ENCODE measurements at regions not wholly inside any gene's neighbourhood (a gene's known extent, or its start where the extent isn't known, plus 50 kb on each side); places are given as distances from the start of the nearest gene placed in this dataset.

DNA sequence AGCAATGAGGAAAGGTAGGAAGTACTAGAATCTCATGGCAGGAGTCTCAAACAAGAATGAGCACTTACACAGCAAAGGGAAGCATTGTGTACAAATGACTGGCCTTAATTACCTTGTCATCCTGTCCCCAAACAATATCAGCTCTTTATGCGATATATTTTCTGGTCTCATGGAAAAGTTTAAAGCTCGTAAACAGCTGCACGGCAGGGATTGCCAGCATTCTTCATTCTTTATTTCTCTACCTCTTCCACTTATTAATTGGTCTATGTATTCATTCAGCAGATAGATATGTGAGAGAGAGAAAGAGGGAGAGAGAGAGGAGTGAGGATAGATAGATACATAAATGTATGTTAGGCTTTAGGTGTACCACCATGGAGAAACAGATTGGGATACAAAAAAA lies 155.8 kb upstream of the FAT4 start:
- H3K4me1 ChIP-seq (ENCODE audit: control insufficient read depth in 3 of 3, insufficient read depth in 3 of 3, low read length in 3 of 3): no peaks in the 10 kb centered on the region
- no peaks in the 10 kb centered on the region for H3K36me3 ChIP-seq (ENCODE audit: control insufficient read depth in 3 of 3, insufficient read depth in 3 of 3, low read length in 3 of 3)
- H3K9me3 ChIP-seq (ENCODE audit: control insufficient read depth in 3 of 3, low read length in 3 of 3): no peaks in the 10 kb centered on the region
- no peak overlapping the region for H3K9ac ChIP-seq (ENCODE audit: low read depth in 1 of 3, low read length in 3 of 3)
- no peak overlapping the region for H3K4me3 ChIP-seq (ENCODE audit: low read length in 3 of 3)
- H3K27ac ChIP-seq (ENCODE audit: low read depth, low read length): no peak overlapping the region
- H3K27me3 ChIP-seq (ENCODE audit: control insufficient read depth in 3 of 3, insufficient read depth in 3 of 3, low read length in 3 of 3): no peaks in the 10 kb centered on the region

DNA sequence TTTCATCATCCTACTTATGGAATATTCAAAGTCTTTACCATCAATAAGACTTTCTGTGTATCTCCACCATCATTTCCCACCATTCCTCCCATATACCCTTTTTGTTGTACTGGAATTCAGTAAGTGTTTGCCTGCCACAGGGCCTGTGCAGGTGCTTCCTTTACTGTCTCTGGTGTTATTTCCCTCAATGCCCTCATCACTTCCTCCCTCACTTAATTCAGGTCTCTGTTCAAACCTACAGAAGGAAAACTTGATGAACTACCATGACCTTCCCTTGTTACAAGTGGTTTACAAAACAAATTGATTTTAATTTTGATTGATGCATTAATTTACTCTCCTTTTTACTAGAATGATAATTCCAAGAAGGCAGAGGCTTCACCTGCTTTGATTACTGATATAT lies 159.5 kb upstream of the FAT4 start:
- Histone ChIP-seq H3K27me3 (ENCODE audit: control insufficient read depth in 3 of 3, insufficient read depth in 3 of 3, low read length in 3 of 3) (no peaks in the 10 kb centered on the region), H3K4me1 (ENCODE audit: control insufficient read depth in 3 of 3, insufficient read depth in 3 of 3, low read length in 3 of 3) (no peaks in the 10 kb centered on the region), H3K27ac (ENCODE audit: low read depth, low read length) (no peak overlapping the region), H3K9ac (ENCODE audit: low read depth in 1 of 3, low read length in 3 of 3) (no peak overlapping the region), H3K4me3 (ENCODE audit: low read length in 3 of 3) (no peak overlapping the region), H3K36me3 (ENCODE audit: control insufficient read depth in 3 of 3, insufficient read depth in 3 of 3, low read length in 3 of 3) (no peaks in the 10 kb centered on the region), H3K9me3 (ENCODE audit: control insufficient read depth in 3 of 3, low read length in 3 of 3) (no peaks in the 10 kb centered on the region)

DNA sequence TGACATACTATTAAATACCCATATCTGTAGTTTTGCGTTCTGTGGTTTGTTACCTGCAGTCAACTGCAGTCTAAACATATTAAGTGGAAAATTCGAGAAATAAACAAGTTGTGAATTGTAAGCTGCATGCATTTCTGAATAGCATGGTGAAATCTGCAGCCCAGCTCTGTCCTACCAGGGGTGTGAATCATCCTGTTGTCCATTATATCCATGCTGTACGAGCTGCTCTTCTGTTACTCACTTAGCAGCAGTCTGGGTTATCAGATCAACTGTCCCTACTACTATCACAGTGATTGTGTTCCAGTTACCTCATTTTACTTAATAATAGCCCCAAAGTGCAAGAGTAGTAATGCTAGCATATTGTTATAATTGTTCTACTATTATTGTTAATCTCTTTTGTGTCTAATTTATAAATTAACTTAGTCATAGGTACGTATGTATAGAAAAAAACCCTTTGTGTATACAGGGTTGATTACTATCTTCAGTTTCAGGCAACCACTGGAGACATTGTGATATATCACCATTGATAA lies 173.7 kb upstream of the FAT4 start:
- Histone ChIP-seq H3K27ac (ENCODE audit: low read depth, low read length) (no peak overlapping the region), H3K4me1 (ENCODE audit: control insufficient read depth in 3 of 3, insufficient read depth in 3 of 3, low read length in 3 of 3) (peaks cover 0 to 4% (median 0%) of the 10 kb centered on the region in 3 donors), H3K36me3 (ENCODE audit: control insufficient read depth in 3 of 3, insufficient read depth in 3 of 3, low read length in 3 of 3) (no peaks in the 10 kb centered on the region), H3K9me3 (ENCODE audit: control insufficient read depth in 3 of 3, low read length in 3 of 3) (no peaks in the 10 kb centered on the region), H3K9ac (ENCODE audit: low read depth in 1 of 3, low read length in 3 of 3) (no peak overlapping the region), H3K4me3 (ENCODE audit: low read length in 3 of 3) (no peak overlapping the region), H3K27me3 (ENCODE audit: control insufficient read depth in 3 of 3, insufficient read depth in 3 of 3, low read length in 3 of 3) (no peaks in the 10 kb centered on the region)

DNA sequence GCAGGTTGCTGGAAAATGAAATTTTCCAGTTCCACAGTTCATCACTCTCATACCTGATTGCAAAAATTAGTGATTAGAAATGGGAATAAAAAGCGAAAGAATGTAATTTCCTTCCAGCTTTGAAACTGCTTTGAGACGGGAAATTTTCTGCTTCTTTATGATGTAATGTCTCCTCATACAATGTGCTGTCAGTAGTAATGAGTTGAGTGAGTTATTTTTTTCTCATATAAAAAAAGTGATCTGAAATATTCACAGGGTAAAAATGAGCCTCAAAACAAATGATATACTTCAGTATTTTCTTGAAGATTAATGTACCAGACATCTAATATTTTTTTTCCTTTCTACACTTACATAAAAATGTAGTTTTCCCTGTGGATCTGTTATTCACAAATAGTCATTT lies 179.1 kb upstream of the FAT4 start:
- Histone ChIP-seq H3K4me1 (ENCODE audit: control insufficient read depth in 3 of 3, insufficient read depth in 3 of 3, low read length in 3 of 3) (peaks cover 0 to under 1% (median 0%) of the 10 kb centered on the region in 3 donors), H3K27ac (ENCODE audit: low read depth, low read length) (no peak overlapping the region), H3K27me3 (ENCODE audit: control insufficient read depth in 3 of 3, insufficient read depth in 3 of 3, low read length in 3 of 3) (no peaks in the 10 kb centered on the region), H3K9ac (ENCODE audit: low read depth in 1 of 3, low read length in 3 of 3) (no peak overlapping the region), H3K9me3 (ENCODE audit: control insufficient read depth in 3 of 3, low read length in 3 of 3) (no peaks in the 10 kb centered on the region), H3K36me3 (ENCODE audit: control insufficient read depth in 3 of 3, insufficient read depth in 3 of 3, low read length in 3 of 3) (no peaks in the 10 kb centered on the region), H3K4me3 (ENCODE audit: low read length in 3 of 3) (no peak overlapping the region)

DNA sequence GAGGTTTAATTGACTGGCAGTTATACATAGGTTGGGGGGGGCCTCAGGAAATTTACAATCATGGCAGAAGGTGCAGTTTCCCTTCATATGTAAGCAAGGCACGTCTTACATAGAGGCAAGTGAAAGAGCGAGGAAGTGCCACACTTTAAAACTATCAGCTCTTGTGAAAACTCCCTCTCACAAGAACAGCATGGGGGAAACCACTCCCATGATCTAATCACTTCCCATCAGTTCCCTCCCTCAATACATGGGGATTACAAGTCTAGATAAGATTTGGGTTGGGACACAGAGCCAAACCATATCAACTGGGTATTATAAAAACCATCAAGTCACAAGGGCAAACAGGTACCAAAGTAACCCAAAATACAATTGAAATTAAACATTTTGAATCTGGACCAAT lies 182.0 kb upstream of the FAT4 start:
- no peak overlapping the region for H3K4me3 ChIP-seq (ENCODE audit: low read length in 3 of 3)
- H3K9me3 ChIP-seq (ENCODE audit: control insufficient read depth in 3 of 3, low read length in 3 of 3): no peaks in the 10 kb centered on the region
- no peak overlapping the region for H3K9ac ChIP-seq (ENCODE audit: low read depth in 1 of 3, low read length in 3 of 3)
- no peaks in the 10 kb centered on the region for H3K36me3 ChIP-seq (ENCODE audit: control insufficient read depth in 3 of 3, insufficient read depth in 3 of 3, low read length in 3 of 3)
- H3K4me1 ChIP-seq (ENCODE audit: control insufficient read depth in 3 of 3, insufficient read depth in 3 of 3, low read length in 3 of 3): no peaks in the 10 kb centered on the region
- no peak overlapping the region for H3K27ac ChIP-seq (ENCODE audit: low read depth, low read length)
- H3K27me3 ChIP-seq (ENCODE audit: control insufficient read depth in 3 of 3, insufficient read depth in 3 of 3, low read length in 3 of 3): no peaks in the 10 kb centered on the region

DNA sequence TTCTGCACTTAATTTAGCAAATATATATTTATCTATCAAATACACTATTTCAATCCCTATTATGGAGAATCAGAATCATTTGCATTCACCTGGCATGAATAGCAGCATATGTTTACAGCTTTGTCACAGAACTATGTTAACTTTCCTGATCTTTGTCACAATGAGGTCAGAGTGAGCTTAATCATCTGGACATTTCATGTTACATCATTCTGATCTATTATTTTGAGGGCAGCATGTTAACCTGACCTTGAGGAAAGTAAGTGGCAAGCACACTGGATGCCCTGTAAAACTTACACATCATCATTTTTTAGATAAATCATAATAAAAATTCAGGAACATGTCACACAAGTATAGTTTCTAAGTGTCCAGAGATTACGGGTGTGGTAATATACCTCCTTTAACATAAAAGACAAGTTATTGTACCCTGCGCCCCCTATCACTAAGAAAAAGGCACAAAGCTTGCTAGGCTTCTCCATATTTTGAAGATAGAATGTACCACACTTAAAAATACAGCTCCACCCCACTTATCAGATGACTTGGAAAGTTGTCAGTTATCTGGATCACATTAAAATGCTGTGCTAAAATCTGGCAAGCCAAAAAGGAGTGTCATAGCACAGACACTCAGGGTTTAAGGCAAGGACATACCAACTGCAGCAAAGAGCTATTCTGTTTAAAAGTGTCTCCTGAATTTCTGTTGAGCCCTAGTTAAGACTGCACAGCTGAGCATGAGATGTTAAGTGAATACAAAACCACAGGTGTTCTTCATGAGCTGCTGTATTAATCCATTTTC lies 182.7 kb upstream of the FAT4 start:
- Histone ChIP-seq H3K27me3 (ENCODE audit: control insufficient read depth in 3 of 3, insufficient read depth in 3 of 3, low read length in 3 of 3) (no peaks in the 10 kb centered on the region), H3K9ac (ENCODE audit: low read depth in 1 of 3, low read length in 3 of 3) (no peak overlapping the region), H3K4me3 (ENCODE audit: low read length in 3 of 3) (no peak overlapping the region), H3K27ac (ENCODE audit: low read depth, low read length) (no peak overlapping the region), H3K9me3 (ENCODE audit: control insufficient read depth in 3 of 3, low read length in 3 of 3) (no peaks in the 10 kb centered on the region), H3K4me1 (ENCODE audit: control insufficient read depth in 3 of 3, insufficient read depth in 3 of 3, low read length in 3 of 3) (no peaks in the 10 kb centered on the region), H3K36me3 (ENCODE audit: control insufficient read depth in 3 of 3, insufficient read depth in 3 of 3, low read length in 3 of 3) (no peaks in the 10 kb centered on the region)

DNA sequence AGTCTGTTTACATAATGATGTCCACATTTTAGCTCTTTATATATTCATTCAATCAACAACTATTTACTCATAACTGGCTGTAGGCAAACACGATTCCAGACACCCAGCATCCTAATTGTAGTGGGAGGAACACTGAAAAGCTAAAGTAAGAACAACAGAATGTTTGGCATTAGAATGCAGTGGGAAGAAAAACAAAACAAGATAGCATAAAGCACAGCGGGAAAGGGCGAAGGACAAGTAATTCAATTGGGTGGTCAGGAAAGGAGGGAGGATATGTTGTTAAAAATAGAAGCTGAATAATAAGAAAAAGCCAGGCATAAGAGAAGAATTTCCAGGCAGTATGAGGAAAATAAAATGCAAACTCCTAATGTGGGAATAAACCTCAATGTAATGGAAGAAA lies 189.5 kb upstream of the FAT4 start:
- Histone ChIP-seq H3K36me3 (ENCODE audit: control insufficient read depth in 3 of 3, insufficient read depth in 3 of 3, low read length in 3 of 3) (no peaks in the 10 kb centered on the region), H3K4me3 (ENCODE audit: low read length in 3 of 3) (no peak overlapping the region), H3K27ac (ENCODE audit: low read depth, low read length) (peak overlapping the region; percentile 3), H3K4me1 (ENCODE audit: control insufficient read depth in 3 of 3, insufficient read depth in 3 of 3, low read length in 3 of 3) (no peaks in the 10 kb centered on the region), H3K9ac (ENCODE audit: low read depth in 1 of 3, low read length in 3 of 3) (no peak overlapping the region), H3K9me3 (ENCODE audit: control insufficient read depth in 3 of 3, low read length in 3 of 3) (no peaks in the 10 kb centered on the region), H3K27me3 (ENCODE audit: control insufficient read depth in 3 of 3, insufficient read depth in 3 of 3, low read length in 3 of 3) (no peaks in the 10 kb centered on the region)

DNA sequence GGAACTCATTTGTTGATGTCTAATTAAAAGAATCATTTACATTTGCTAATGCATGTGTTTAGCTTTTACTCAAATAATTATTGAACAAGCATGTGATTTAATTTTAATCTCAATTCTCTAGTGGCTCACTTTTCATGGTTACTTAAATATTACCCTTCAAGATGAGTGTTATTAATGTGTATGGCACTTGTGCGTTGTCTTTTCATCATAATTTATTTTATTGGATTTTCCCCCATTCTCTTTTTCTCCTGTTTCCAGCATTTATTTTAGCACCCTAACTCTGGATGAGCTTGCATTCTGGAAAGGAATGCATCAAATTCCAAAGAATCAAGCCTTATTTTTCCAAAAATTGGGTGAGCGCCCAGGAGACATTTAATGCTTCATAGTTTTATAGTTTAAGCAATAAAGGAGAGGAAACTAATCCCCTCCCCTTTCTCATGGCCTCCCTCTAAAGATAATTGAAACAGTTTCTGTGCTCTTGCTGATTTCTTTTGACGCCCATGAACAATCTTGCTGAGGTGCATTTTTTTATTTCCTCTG lies 191.1 kb upstream of the FAT4 start:
- Histone ChIP-seq H3K36me3 (ENCODE audit: control insufficient read depth in 3 of 3, insufficient read depth in 3 of 3, low read length in 3 of 3) (no peaks in the 10 kb centered on the region), H3K4me1 (ENCODE audit: control insufficient read depth in 3 of 3, insufficient read depth in 3 of 3, low read length in 3 of 3) (no peaks in the 10 kb centered on the region), H3K27me3 (ENCODE audit: control insufficient read depth in 3 of 3, insufficient read depth in 3 of 3, low read length in 3 of 3) (no peaks in the 10 kb centered on the region), H3K27ac (ENCODE audit: low read depth, low read length) (no peak overlapping the region), H3K9me3 (ENCODE audit: control insufficient read depth in 3 of 3, low read length in 3 of 3) (no peaks in the 10 kb centered on the region), H3K4me3 (ENCODE audit: low read length in 3 of 3) (no peak overlapping the region), H3K9ac (ENCODE audit: low read depth in 1 of 3, low read length in 3 of 3) (no peak overlapping the region)

DNA sequence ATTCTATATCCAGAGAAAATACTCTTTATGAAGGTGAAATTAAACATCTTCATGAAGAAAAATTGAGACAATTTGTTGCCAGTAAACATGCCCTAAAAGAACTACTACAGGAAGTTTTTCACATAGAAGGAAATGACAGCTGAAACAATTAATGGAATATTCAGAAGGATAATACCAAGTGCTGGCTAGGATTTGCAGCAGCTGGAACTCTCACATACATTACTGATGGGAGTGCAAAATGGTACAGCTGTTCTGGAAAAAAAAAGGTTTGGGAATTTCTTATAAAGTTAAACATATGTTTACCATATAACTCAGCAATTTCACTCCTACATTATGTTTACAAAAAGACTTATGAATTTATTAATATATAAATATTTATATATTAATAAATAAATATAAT lies 193.2 kb upstream of the FAT4 start:
- no peaks in the 10 kb centered on the region for H3K4me1 ChIP-seq (ENCODE audit: control insufficient read depth in 3 of 3, insufficient read depth in 3 of 3, low read length in 3 of 3)
- H3K4me3 ChIP-seq (ENCODE audit: low read length in 3 of 3): no peak overlapping the region
- no peaks in the 10 kb centered on the region for H3K9me3 ChIP-seq (ENCODE audit: control insufficient read depth in 3 of 3, low read length in 3 of 3)
- no peaks in the 10 kb centered on the region for H3K36me3 ChIP-seq (ENCODE audit: control insufficient read depth in 3 of 3, insufficient read depth in 3 of 3, low read length in 3 of 3)
- H3K27ac ChIP-seq (ENCODE audit: low read depth, low read length): no peak overlapping the region
- H3K27me3 ChIP-seq (ENCODE audit: control insufficient read depth in 3 of 3, insufficient read depth in 3 of 3, low read length in 3 of 3): no peaks in the 10 kb centered on the region
- H3K9ac ChIP-seq (ENCODE audit: low read depth in 1 of 3, low read length in 3 of 3): no peak overlapping the region

DNA sequence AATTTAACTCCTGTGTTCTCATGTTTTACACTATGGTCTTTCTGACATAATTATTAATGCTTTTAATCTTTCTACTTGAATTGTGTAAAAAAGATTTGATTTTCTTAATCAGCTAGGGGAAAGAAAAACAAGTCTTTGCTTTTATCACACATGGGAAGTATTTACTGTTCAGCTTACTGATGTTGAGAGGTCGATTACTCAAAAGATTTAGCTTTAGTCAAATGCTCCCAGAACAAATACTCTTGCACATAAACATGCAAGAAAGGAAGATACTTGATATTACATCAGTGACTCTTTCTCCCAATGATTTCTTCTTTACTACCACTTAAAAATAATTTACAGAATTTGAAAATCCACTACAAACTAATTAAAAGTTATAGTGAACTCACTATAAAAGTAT lies 198.3 kb upstream of the FAT4 start:
- no peaks in the 10 kb centered on the region for H3K27me3 ChIP-seq (ENCODE audit: control insufficient read depth in 3 of 3, insufficient read depth in 3 of 3, low read length in 3 of 3)
- H3K9ac ChIP-seq (ENCODE audit: low read depth in 1 of 3, low read length in 3 of 3): no peak overlapping the region
- no peak overlapping the region for H3K4me3 ChIP-seq (ENCODE audit: low read length in 3 of 3)
- no peak overlapping the region for H3K27ac ChIP-seq (ENCODE audit: low read depth, low read length)
- no peaks in the 10 kb centered on the region for H3K9me3 ChIP-seq (ENCODE audit: control insufficient read depth in 3 of 3, low read length in 3 of 3)
- no peaks in the 10 kb centered on the region for H3K36me3 ChIP-seq (ENCODE audit: control insufficient read depth in 3 of 3, insufficient read depth in 3 of 3, low read length in 3 of 3)
- no peaks in the 10 kb centered on the region for H3K4me1 ChIP-seq (ENCODE audit: control insufficient read depth in 3 of 3, insufficient read depth in 3 of 3, low read length in 3 of 3)

Data from skeletal muscle tissue (tissue), 3 donors.